NCI-H2196 (cell line): ENCODE measurements at regions not wholly inside any gene's neighbourhood (a gene's known extent, or its start where the extent isn't known, plus 50 kb on each side); places are given as distances from the start of the nearest gene placed in this dataset.

Experiments used
- DNase-seq: peaks from one replicate; lab custom pipeline; 2025; ENCODE audit not compliant: unreplicated experiment; lab: John Stamatoyannopoulos, UW

DNA sequence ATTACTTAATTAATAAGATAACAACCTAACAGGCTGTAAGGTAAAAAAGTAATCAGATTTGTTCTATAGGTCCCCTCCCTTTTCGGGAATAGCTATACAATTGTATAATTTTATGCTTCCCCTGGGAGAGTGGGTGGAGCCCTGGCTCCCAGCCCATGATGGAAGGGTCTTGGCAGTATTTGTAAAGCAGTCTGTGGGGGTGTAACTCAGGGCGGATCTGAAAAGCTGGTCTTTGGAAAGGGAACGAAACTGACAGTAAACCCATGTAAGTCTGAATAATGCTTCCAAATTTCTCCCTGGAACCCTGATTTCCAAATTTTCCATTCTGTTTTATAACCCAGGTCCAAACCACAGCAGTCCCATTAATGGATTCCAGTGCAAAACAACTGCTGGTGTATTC lies 110.4 kb downstream of the DAD1 start:
- no peak for DNase-seq

- no peak for DNase-seq
These were observed 110.8 kb downstream of the DAD1 start for GRCh38 chr14:22478247-22478646.

- DNase-seq = no peak
These were observed 111.3 kb downstream of the DAD1 start for GRCh38 chr14:22477569-22478194.

- no peak for DNase-seq
These were observed 112.1 kb downstream of the DAD1 start for GRCh38 chr14:22476887-22477286.

GRCh38 chr14:22476005-22476751 lies 112.8 kb downstream of the DAD1 start:
- no peak for DNase-seq

DNA sequence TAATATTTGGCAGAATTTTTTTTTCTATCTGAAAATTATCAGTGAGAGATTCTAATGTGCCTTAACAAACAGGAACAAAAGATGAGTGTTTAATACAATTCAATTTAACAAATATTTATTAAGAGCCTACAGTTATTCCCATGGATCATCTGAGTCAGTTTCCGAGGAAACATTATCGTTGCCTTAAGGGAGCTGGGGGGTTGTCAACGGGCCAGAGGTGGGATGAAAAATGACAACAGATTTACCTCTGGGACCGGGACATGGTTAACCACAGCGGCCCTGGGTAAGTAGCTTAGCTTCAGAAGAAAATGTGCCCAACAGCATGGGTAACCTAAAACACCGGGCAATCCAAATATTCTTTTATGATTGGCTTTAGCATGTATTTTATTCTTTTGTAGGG lies 113.6 kb downstream of the DAD1 start:
- DNase-seq = no peak

DNA sequence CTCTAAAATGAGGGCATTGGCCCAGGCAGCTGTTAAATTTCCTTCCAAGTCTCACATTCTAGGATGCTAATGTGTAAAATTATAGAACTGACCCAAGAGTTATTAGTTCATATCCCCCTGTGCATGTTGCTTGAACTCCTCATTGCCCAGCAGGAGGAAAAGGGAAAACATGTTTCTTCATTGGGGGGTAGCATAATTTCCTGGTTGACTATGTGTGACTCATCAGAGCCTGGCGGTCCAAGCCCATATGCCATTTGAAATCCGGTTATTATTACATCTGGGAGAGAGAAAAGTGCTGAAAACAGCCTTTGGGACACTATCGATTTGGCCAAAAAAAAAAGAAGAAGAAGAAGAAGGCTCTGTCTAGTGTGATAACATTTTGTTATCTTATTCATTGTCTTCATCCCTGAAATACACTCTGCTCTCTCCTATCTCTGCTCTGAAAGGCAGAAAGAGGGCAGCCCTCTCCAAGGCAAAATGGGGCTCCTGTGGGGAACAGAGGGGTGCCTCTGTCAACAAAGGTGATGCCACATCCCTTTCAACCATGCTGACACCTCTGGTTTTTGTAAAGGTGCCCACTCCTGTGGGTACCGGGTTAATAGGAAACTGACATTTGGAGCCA lies 114.2 kb downstream of the DAD1 start:
- DNase-seq = no peak

- peak; percentile 9 for DNase-seq
These were observed 115.8 kb downstream of the DAD1 start for GRCh38 chr14:22472935-22473854.

DNA sequence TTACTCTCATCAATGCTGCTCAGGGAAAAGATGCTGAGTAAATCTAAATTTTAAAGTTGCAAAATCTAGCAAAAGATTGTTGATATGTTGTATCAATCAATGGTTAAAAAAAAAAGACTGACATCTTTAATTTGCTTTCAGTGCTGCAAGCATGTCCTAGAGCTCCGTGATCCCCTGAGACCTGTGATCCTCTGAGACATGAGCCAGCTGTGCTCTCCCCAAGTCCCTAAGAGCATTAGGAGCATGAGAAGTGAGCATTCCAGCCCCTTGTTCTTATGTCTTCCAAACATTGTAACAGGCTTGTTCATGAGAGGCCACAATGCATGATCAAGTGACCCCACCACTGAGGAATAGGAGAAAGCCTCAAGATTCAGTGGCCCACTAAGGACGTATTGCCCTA lies 116.6 kb downstream of the DAD1 start:
- DNase-seq = no peak

- DNase-seq = no peak
These were observed 117.4 kb downstream of the DAD1 start for GRCh38 chr14:22471545-22472121.

- no peak for DNase-seq
These were observed 119.3 kb downstream of the DAD1 start for GRCh38 chr14:22469538-22470303.

GRCh38 chr14:22468830-22469229 lies 120.2 kb downstream of the DAD1 start:
- DNase-seq = no peak

- DNase-seq = no peak
These were observed 122.5 kb downstream of the DAD1 start for GRCh38 chr14:22466491-22466890.

DNA sequence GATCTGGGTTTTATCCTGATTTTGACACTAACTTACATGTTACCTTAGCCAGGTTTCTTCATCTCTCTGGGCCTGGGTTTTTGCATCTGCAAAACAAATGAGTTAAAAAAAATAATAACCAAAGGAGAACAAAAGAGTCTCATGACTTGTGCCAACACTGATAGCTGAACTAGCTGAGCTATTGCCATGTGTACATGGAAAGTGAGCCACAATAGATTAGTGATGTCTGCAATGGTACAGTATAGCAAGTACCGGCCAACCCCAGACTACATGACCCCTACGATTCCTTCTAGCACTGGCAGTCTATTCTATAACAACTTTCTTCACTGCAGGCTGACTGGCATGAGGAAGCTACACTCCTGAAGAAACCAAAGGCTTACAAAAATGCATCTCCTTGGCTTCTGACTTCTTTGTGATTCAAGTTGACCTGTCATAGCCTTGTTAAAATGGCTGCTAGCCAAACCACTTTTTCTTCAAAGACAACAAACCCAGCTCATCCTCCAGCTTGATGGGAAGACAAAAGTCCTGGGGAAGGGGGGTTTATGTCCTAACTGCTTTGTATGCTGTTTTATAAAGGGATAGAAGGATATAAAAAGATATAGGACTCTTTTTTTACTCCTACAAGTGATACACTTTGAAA lies 123.7 kb downstream of the DAD1 start:
- DNase-seq = no peak

DNA sequence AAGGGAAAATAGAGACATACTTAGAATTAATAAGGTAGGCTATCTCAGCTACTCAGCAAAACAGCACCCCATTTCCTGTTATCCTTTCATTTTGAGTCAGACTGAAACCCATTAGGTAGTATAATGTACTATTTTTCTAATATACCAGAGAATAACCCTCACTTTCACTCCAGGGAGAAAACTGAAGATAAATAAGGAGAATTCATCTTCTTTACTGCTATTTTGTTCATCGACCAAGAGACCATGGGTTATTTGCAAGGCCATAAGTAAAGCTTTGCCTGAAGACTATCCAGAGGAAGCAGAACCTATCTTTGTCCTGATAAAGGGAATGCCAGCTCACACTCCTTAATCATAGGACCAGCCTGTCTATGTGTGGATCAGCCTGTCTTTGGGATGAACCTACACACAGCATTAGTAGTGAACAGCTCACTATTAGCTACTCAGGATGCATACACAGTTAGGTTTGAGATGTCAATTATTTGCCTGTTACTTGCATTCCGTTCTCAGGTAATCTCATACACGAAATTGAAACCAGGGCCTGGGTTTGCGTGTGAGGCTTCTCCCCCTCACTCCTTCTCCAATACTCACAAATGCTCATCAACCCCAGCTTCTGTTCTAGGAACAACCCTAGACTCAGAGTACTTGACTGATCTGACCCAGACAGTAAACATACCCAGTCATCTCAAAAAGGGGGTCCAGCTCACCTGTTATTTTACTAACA lies 124.4 kb downstream of the DAD1 start:
- DNase-seq = no peak

GRCh38 chr14:22463763-22464173 lies 125.3 kb downstream of the DAD1 start:
- DNase-seq = no peak

- DNase-seq = no peak
These were observed 126.1 kb downstream of the DAD1 start for GRCh38 chr14:22462923-22463322.

DNA sequence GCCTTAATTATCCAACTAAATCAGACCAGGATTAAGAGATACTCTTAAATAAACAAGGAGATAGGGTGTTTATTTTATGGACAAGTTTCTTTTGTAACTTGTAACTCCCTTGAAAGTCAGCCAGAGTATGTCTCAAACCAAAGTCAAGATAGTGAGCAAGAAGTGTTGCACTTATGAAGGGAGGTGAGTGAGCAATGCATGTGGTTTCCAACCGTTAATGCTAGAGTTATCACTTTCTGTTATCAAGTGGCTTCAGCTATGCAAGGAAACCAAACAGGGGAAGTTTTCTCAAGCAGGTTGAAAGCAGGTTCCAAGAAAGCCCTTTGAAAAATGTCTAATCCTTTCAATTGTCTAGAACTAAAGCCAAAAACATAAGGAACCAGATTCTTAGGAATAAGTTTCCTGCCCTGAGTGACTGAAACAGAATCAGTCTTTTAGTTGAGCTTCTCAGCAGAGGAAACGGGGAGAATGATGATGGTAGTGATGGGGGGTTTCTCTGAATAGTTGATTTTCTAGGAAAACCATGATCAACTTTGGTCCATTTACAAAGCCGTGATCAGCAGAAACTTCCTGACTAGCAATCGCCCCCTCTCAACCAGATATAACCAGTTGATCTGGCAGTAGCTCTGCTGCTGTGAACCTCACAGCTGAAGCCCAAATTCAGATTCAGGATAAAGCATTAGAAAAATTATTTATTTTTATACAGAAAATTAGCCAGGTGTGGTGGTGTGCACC lies 128.4 kb downstream of the DAD1 start:
- DNase-seq = no peak
